ENCODE measurements at regions not wholly inside any gene's neighbourhood (a gene's known extent, or its start where the extent isn't known, plus 50 kb on each side); places are given as distances from the start of the nearest gene placed in this dataset.
A peak's percentile ranks its signal among the peaks of the same experiment; 100 is the strongest.

- no peak for DNase-seq (ENCODE audit: low read depth, low spot score)
- Histone ChIP-seq H3K4me1 (ENCODE audit: insufficient read depth, insufficient read length) (no peaks in the 10 kb centered on the region), H3K27me3 (ENCODE audit: insufficient read depth, insufficient read length) (no peaks in the 10 kb centered on the region), H3K9me3 (ENCODE audit: insufficient read depth, low read length) (peaks cover 35% of the 10 kb centered on the region; the same call in 1 of the 2 replicates), H3K36me3 (ENCODE audit: insufficient read depth, insufficient read length, low read length) (no peaks in the 10 kb centered on the region), H3K4me3 (ENCODE audit: insufficient read length, low read depth) (no peak overlapping the region), H3K9ac (ENCODE audit: insufficient read length, low read depth) (no peak overlapping the region)
- no peak for TF ChIP-seq YY1 (IDR thresholded peaks at IDR 0.05; ENCODE audit: insufficient read depth, insufficient read length)
- TF ChIP-seq ZNF274 (IDR thresholded peaks at IDR 0.05; ENCODE audit: low read depth, low read length): no peak
- no peak for TF ChIP-seq SUZ12 (IDR thresholded peaks at IDR 0.05; ENCODE audit: extremely low read depth, insufficient read depth, insufficient read length)
Observed at GRCh38 chr10:64465653-64466052, 944.5 kb downstream of the REEP3 start.

GRCh38 chr10:64468219-64468618, 947.0 kb downstream of the REEP3 start:
- Histone ChIP-seq H3K4me1 (ENCODE audit: insufficient read depth, insufficient read length) (no peaks in the 10 kb centered on the region), H3K36me3 (ENCODE audit: insufficient read depth, insufficient read length, low read length) (no peaks in the 10 kb centered on the region), H3K4me3 (ENCODE audit: insufficient read length, low read depth) (no peak overlapping the region), H3K9me3 (ENCODE audit: insufficient read depth, low read length) (peaks cover 30% of the 10 kb centered on the region; the same call in 1 of the 2 replicates), H3K9ac (ENCODE audit: insufficient read length, low read depth) (no peak overlapping the region), H3K27me3 (ENCODE audit: insufficient read depth, insufficient read length) (no peaks in the 10 kb centered on the region)
- TF ChIP-seq ZNF274 (IDR thresholded peaks at IDR 0.05; ENCODE audit: low read depth, low read length) (no peak), SUZ12 (IDR thresholded peaks at IDR 0.05; ENCODE audit: extremely low read depth, insufficient read depth, insufficient read length) (no peak), YY1 (IDR thresholded peaks at IDR 0.05; ENCODE audit: insufficient read depth, insufficient read length) (no peak)
- peak; percentile 9 for DNase-seq (ENCODE audit: low read depth, low spot score)

- H3K4me1 ChIP-seq (ENCODE audit: insufficient read depth, insufficient read length): no peaks in the 10 kb centered on the region
- no peak for DNase-seq (ENCODE audit: low read depth, low spot score)
- no peak overlapping the region for H3K9ac ChIP-seq (ENCODE audit: insufficient read length, low read depth)
- no peaks in the 10 kb centered on the region for H3K36me3 ChIP-seq (ENCODE audit: insufficient read depth, insufficient read length, low read length)
- no peaks in the 10 kb centered on the region for H3K9me3 ChIP-seq (ENCODE audit: insufficient read depth, low read length)
- H3K4me3 ChIP-seq (ENCODE audit: insufficient read length, low read depth): no peak overlapping the region
- TF ChIP-seq YY1 (IDR thresholded peaks at IDR 0.05; ENCODE audit: insufficient read depth, insufficient read length) (no peak), ZNF274 (IDR thresholded peaks at IDR 0.05; ENCODE audit: low read depth, low read length) (no peak), SUZ12 (IDR thresholded peaks at IDR 0.05; ENCODE audit: extremely low read depth, insufficient read depth, insufficient read length) (no peak)
- H3K27me3 ChIP-seq (ENCODE audit: insufficient read depth, insufficient read length): no peaks in the 10 kb centered on the region
Observed at GRCh38 chr10:64476506-64476905, 955.3 kb downstream of the REEP3 start.

- no peak overlapping the region for H3K4me3 ChIP-seq (ENCODE audit: insufficient read length, low read depth)
- TF ChIP-seq ZNF274 (IDR thresholded peaks at IDR 0.05; ENCODE audit: low read depth, low read length) (no peak), YY1 (IDR thresholded peaks at IDR 0.05; ENCODE audit: insufficient read depth, insufficient read length) (no peak), SUZ12 (IDR thresholded peaks at IDR 0.05; ENCODE audit: extremely low read depth, insufficient read depth, insufficient read length) (no peak)
- H3K36me3 ChIP-seq (ENCODE audit: insufficient read depth, insufficient read length, low read length): no peaks in the 10 kb centered on the region
- no peak for DNase-seq (ENCODE audit: low read depth, low spot score)
- H3K27me3 ChIP-seq (ENCODE audit: insufficient read depth, insufficient read length): no peaks in the 10 kb centered on the region
- H3K9me3 ChIP-seq (ENCODE audit: insufficient read depth, low read length): no peaks in the 10 kb centered on the region
- H3K9ac ChIP-seq (ENCODE audit: insufficient read length, low read depth): no peak overlapping the region
- no peaks in the 10 kb centered on the region for H3K4me1 ChIP-seq (ENCODE audit: insufficient read depth, insufficient read length)
Observed at GRCh38 chr10:64477791-64478190, 956.6 kb downstream of the REEP3 start.

- H3K4me3 ChIP-seq (ENCODE audit: insufficient read length, low read depth): no peak overlapping the region
- TF ChIP-seq ZNF274 (IDR thresholded peaks at IDR 0.05; ENCODE audit: low read depth, low read length): no peak
- TF ChIP-seq SUZ12 (IDR thresholded peaks at IDR 0.05; ENCODE audit: extremely low read depth, insufficient read depth, insufficient read length): no peak
- TF ChIP-seq YY1 (IDR thresholded peaks at IDR 0.05; ENCODE audit: insufficient read depth, insufficient read length): no peak
- H3K9me3 ChIP-seq (ENCODE audit: insufficient read depth, low read length): no peaks in the 10 kb centered on the region
- no peaks in the 10 kb centered on the region for H3K36me3 ChIP-seq (ENCODE audit: insufficient read depth, insufficient read length, low read length)
- no peak overlapping the region for H3K9ac ChIP-seq (ENCODE audit: insufficient read length, low read depth)
- no peaks in the 10 kb centered on the region for H3K4me1 ChIP-seq (ENCODE audit: insufficient read depth, insufficient read length)
- DNase-seq (ENCODE audit: low read depth, low spot score): no peak
- no peaks in the 10 kb centered on the region for H3K27me3 ChIP-seq (ENCODE audit: insufficient read depth, insufficient read length)
Observed at GRCh38 chr10:64484811-64485330, 963.7 kb downstream of the REEP3 start.

- Histone ChIP-seq H3K4me3 (ENCODE audit: insufficient read length, low read depth) (no peak overlapping the region), H3K36me3 (ENCODE audit: insufficient read depth, insufficient read length, low read length) (no peaks in the 10 kb centered on the region), H3K9me3 (ENCODE audit: insufficient read depth, low read length) (no peaks in the 10 kb centered on the region), H3K27me3 (ENCODE audit: insufficient read depth, insufficient read length) (no peaks in the 10 kb centered on the region), H3K4me1 (ENCODE audit: insufficient read depth, insufficient read length) (no peaks in the 10 kb centered on the region), H3K9ac (ENCODE audit: insufficient read length, low read depth) (no peak overlapping the region)
- TF ChIP-seq YY1 (IDR thresholded peaks at IDR 0.05; ENCODE audit: insufficient read depth, insufficient read length) (no peak), ZNF274 (IDR thresholded peaks at IDR 0.05; ENCODE audit: low read depth, low read length) (no peak), SUZ12 (IDR thresholded peaks at IDR 0.05; ENCODE audit: extremely low read depth, insufficient read depth, insufficient read length) (no peak)
- no peak for DNase-seq (ENCODE audit: low read depth, low spot score)
Observed at GRCh38 chr10:64486149-64486548, 964.9 kb downstream of the REEP3 start.

GRCh38 chr10:64486901-64487300, 965.7 kb downstream of the REEP3 start:
- H3K36me3 ChIP-seq (ENCODE audit: insufficient read depth, insufficient read length, low read length): no peaks in the 10 kb centered on the region
- H3K4me3 ChIP-seq (ENCODE audit: insufficient read length, low read depth): no peak overlapping the region
- no peak overlapping the region for H3K9ac ChIP-seq (ENCODE audit: insufficient read length, low read depth)
- no peak for TF ChIP-seq SUZ12 (IDR thresholded peaks at IDR 0.05; ENCODE audit: extremely low read depth, insufficient read depth, insufficient read length)
- TF ChIP-seq ZNF274 (IDR thresholded peaks at IDR 0.05; ENCODE audit: low read depth, low read length): no peak
- no peak for TF ChIP-seq YY1 (IDR thresholded peaks at IDR 0.05; ENCODE audit: insufficient read depth, insufficient read length)
- H3K4me1 ChIP-seq (ENCODE audit: insufficient read depth, insufficient read length): no peaks in the 10 kb centered on the region
- no peak for DNase-seq (ENCODE audit: low read depth, low spot score)
- H3K9me3 ChIP-seq (ENCODE audit: insufficient read depth, low read length): no peaks in the 10 kb centered on the region
- no peaks in the 10 kb centered on the region for H3K27me3 ChIP-seq (ENCODE audit: insufficient read depth, insufficient read length)

Measured in NT2/D1 (cell line).